Osteoblast (primary cell): ENCODE measurements at regions not wholly inside any gene's neighbourhood (a gene's known extent, or its start where the extent isn't known, plus 50 kb on each side); places are given as distances from the start of the nearest gene placed in this dataset.

ENCODE experiments used
- DNase-seq: peaks from one replicate; pipeline ENCODE4 v3.0.0; 2011; ENCODE audit warnings: low spot score, mixed read lengths; ENCODE audit not compliant: insufficient read length; ENCODE audit errors: missing footprints
- H2AFZ ChIP-seq: 2 replicates; pipeline ENCODE4 v1.6.0; 2011; ENCODE audit warnings: mild to moderate bottlenecking, low read length
- H3K27ac ChIP-seq: 2 replicates; pipeline ENCODE4 v1.5.1; 2011; ENCODE audit warnings: mild to moderate bottlenecking, low read depth, low read length, moderate library complexity
- H3K27me3 ChIP-seq: 2 replicates; pipeline ENCODE4 v1.6.0; 2012; ENCODE audit warnings: mild to moderate bottlenecking, control low read depth, inconsistent platforms, low read length, moderate library complexity; ENCODE audit not compliant: insufficient read depth
- H3K36me3 ChIP-seq: 2 replicates; pipeline ENCODE4 v1.5.1; 2011; ENCODE audit warnings: mild to moderate bottlenecking, low read length, control low read depth, moderate library complexity; ENCODE audit not compliant: insufficient read depth
- H3K4me1 ChIP-seq: 2 replicates; pipeline ENCODE4 v1.5.1; 2011; ENCODE audit warnings: mild to moderate bottlenecking, low read length, control low read depth, moderate library complexity; ENCODE audit not compliant: insufficient read depth
- H3K4me2 ChIP-seq: 2 replicates; pipeline ENCODE4 v1.6.0; 2011; ENCODE audit warnings: mild to moderate bottlenecking, low read length; ENCODE audit not compliant: insufficient read depth
- H3K4me3 ChIP-seq: fragments of 200-600 bp; sonication (generic); 3 replicates; pipeline ENCODE4 v1.5.1; 2012; ENCODE audit warnings: mild to moderate bottlenecking, low read length, inconsistent platforms; ENCODE audit not compliant: insufficient read depth
- H3K79me2 ChIP-seq: 2 replicates; pipeline ENCODE4 v1.6.0; 2012; ENCODE audit warnings: mild to moderate bottlenecking, low read length, control low read depth, inconsistent platforms; ENCODE audit not compliant: insufficient read depth
- H3K9me3 ChIP-seq: 2 replicates; pipeline ENCODE4 v1.5.1; 2011; ENCODE audit warnings: low read depth, low read length, control low read depth
- H4K20me1 ChIP-seq: 2 replicates; pipeline ENCODE4 v1.6.0; 2012; ENCODE audit warnings: mild to moderate bottlenecking, low read length, control low read depth; ENCODE audit not compliant: insufficient read depth
- TF ChIP-seq, protein P1 (sequence below): IDR thresholded peaks from 2 replicates; pipeline ENCODE4 v1.5.1; 2011; ENCODE audit warnings: mild to moderate bottlenecking, low read depth, low read length, moderate library complexity; ENCODE audit errors: extremely low read depth

DNA sequence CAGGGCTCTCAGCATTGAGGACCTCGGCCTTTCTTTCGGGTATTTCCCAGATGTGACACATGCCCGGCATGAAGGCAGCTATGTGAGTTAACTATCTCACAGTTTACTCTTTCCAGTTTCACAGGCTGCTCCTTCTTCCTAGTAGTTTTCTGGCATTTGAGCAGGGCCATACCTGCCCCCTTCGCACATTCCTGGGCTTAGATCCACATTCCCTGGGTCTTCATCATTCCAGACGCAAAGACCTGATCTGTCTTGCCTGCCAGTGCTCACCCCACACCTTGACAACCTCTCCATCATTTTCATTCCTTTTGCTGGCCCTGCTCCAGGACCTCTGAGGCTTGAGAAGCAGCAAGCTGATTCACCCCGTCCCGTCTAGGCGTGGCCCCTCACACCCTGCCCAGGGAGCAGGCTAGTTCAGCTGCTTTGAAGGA lies 227.5 kb downstream of the WDR11 start:
- Histone ChIP-seq H4K20me1 (no peaks in the 10 kb centered on the region), H2AFZ (no peak overlapping the region), H3K4me3 (no peak overlapping the region), H3K9me3 (no peaks in the 10 kb centered on the region), H3K4me1 (no peaks in the 10 kb centered on the region), H3K27me3 (no peaks in the 10 kb centered on the region), H3K36me3 (no peaks in the 10 kb centered on the region), H3K4me2 (no peak overlapping the region), H3K27ac (no peak overlapping the region), H3K79me2 (no peaks in the 10 kb centered on the region)
- TF ChIP-seq, protein P1, sequence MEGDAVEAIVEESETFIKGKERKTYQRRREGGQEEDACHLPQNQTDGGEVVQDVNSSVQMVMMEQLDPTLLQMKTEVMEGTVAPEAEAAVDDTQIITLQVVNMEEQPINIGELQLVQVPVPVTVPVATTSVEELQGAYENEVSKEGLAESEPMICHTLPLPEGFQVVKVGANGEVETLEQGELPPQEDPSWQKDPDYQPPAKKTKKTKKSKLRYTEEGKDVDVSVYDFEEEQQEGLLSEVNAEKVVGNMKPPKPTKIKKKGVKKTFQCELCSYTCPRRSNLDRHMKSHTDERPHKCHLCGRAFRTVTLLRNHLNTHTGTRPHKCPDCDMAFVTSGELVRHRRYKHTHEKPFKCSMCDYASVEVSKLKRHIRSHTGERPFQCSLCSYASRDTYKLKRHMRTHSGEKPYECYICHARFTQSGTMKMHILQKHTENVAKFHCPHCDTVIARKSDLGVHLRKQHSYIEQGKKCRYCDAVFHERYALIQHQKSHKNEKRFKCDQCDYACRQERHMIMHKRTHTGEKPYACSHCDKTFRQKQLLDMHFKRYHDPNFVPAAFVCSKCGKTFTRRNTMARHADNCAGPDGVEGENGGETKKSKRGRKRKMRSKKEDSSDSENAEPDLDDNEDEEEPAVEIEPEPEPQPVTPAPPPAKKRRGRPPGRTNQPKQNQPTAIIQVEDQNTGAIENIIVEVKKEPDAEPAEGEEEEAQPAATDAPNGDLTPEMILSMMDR, result no peak
- DNase-seq, result no peak

DNA sequence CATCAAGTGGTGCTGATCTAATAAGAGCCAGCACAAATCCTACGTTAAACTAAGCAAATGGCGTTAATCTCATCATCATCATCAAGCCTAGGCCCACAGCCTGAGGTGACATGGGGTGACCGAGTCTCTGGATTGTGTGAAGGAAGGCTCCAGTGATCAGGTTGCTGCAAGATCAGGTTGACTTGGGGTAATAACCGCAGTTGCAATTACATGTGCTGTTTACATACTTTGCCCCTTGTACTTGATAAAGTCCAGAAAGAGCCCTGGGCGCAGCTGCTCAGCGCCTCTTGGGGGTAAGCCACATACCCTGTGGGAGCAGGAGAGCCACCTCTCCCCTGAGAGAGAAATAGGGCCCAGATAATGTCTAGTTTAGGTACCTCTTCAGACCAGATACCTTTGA lies 228.1 kb downstream of the WDR11 start:
- Histone ChIP-seq H3K27me3 (no peaks in the 10 kb centered on the region), H2AFZ (no peak overlapping the region)
- DNase-seq, result no peak

DNA sequence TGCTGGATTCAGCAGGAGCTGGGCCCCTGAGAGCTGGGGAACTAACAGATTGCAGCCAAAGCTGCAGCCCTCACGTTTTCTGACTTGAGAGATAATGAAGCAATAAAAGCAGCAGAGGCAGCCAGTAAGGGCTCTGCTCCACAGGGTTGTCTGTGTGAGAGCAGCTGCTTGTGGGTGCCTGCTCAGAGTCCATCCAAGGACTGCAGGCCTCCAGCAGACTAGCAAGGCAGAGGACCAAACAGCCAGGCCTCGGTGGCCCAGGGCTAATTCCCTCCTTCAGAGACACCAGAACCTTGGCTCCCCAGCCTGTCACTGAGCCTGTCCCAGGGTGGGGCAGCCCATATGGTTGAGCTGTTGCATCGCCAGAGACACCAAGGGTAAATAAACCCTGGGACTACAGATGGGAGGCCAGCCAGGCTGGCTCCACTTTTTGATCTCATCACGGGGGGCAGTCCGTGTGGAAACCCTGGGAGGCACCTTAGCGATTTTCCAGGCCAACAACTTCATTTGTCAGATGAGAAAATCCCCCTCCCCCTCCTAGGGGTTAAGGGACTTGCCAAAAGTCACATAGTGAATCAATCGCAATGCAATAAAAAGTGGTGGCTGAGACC lies 229.2 kb downstream of the WDR11 start:
- no peaks in the 10 kb centered on the region for H3K79me2 ChIP-seq
- H3K27me3 ChIP-seq, result no peaks in the 10 kb centered on the region
- TF ChIP-seq, protein P1, result no peak
- no peak overlapping the region for H2AFZ ChIP-seq
- H4K20me1 ChIP-seq, result no peaks in the 10 kb centered on the region
- H3K4me1 ChIP-seq, result no peaks in the 10 kb centered on the region
- H3K36me3 ChIP-seq, result no peaks in the 10 kb centered on the region
- no peak for DNase-seq
- no peaks in the 10 kb centered on the region for H3K9me3 ChIP-seq
- H3K4me3 ChIP-seq, result no peak overlapping the region
- no peak overlapping the region for H3K27ac ChIP-seq
- no peak overlapping the region for H3K4me2 ChIP-seq

More for the DNA sequence above, 228.1 kb downstream of the WDR11 start:
- no peak overlapping the region for H3K27ac ChIP-seq
- H3K36me3 ChIP-seq, result no peaks in the 10 kb centered on the region
- H4K20me1 ChIP-seq, result no peaks in the 10 kb centered on the region
- no peaks in the 10 kb centered on the region for H3K4me1 ChIP-seq
- H3K79me2 ChIP-seq, result no peaks in the 10 kb centered on the region
- no peak overlapping the region for H3K4me2 ChIP-seq
- no peak overlapping the region for H3K4me3 ChIP-seq
- TF ChIP-seq, protein P1, result no peak
- H3K9me3 ChIP-seq, result no peaks in the 10 kb centered on the region

DNA sequence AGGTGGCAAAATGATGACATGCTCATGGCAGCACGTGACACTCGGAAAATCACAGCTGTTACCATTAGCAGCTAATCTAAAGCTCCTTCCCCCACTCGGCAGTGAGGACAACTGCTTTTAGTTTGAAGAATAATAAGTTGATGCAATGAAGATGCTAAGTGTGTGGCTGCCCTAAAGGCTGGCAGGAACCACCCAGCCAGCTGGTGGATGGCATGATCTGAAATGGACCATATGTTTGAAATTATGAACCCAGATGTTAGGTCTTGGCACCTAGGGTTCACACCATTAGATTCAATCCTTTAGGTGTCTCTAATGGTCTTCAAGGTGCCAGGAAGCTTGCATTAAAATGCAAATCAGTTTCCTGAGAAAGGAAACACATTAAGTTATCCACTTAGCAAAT lies 230.1 kb downstream of the WDR11 start:
- Histone ChIP-seq H3K9me3 (no peaks in the 10 kb centered on the region), H3K4me2 (no peak overlapping the region), H3K4me1 (no peaks in the 10 kb centered on the region), H3K27me3 (no peaks in the 10 kb centered on the region), H3K27ac (no peak overlapping the region), H3K36me3 (no peaks in the 10 kb centered on the region), H3K4me3 (no peak overlapping the region), H4K20me1 (no peaks in the 10 kb centered on the region), H3K79me2 (no peaks in the 10 kb centered on the region), H2AFZ (no peak overlapping the region)
- TF ChIP-seq, protein P1, result no peak
- no peak for DNase-seq
